ENCODE measurements at regions not wholly inside any gene's neighbourhood (a gene's known extent, or its start where the extent isn't known, plus 50 kb on each side); places are given as distances from the start of the nearest gene placed in this dataset.

DNA sequence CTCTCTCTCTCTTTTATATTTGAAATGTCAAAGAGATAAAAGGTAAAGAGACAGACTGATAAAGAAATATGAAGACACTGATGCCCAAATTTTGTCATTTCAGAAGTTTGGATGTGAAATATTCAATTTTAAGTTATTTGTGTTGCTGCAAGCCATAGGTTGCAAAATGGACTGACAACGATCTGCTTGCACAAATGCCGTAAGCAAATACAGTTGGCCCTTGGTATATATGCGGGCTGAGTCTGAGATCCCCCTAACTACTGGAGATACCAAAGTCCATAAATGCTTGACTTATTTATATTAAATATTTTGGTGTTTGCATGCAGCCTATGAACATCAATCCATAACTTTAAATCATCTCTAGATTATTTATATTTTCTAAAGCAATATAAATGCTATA, 1459.1 kb upstream of the ALCAM start:
- no peaks in the 10 kb centered on the region for H3K36me3 Mint-ChIP-seq

DNA sequence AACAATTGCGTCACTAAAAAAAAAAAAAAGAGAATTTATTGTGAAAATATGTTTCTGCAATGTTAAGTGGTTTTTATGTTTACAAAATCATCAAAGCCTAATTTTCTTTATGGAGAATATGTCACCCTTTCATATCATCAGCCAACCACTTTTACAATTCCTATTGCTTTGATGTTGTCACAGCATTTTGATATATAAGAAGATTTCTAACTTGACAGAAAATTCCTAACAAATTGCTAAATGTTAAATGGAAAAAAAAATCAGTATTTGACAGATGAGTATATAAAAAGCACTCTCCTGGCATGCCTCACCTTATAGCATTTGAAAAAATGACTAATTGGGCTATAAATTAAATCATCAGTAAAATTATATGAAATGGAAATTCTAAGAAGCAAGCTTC, 1457.3 kb upstream of the ALCAM start:
- Mint-ChIP-seq H3K27ac (no peak overlapping the region), H3K4me3 (no peak overlapping the region), H3K36me3 (no peaks in the 10 kb centered on the region), H3K9me3 (no peaks in the 10 kb centered on the region), H3K27me3 (no peaks in the 10 kb centered on the region), H3K4me1 (ENCODE audit: unreplicated experiment) (no peaks in the 10 kb centered on the region)
- no peak for DNase-seq (ENCODE audit: extremely low spot score, unreplicated experiment)
- TF ChIP-seq, protein P1, sequence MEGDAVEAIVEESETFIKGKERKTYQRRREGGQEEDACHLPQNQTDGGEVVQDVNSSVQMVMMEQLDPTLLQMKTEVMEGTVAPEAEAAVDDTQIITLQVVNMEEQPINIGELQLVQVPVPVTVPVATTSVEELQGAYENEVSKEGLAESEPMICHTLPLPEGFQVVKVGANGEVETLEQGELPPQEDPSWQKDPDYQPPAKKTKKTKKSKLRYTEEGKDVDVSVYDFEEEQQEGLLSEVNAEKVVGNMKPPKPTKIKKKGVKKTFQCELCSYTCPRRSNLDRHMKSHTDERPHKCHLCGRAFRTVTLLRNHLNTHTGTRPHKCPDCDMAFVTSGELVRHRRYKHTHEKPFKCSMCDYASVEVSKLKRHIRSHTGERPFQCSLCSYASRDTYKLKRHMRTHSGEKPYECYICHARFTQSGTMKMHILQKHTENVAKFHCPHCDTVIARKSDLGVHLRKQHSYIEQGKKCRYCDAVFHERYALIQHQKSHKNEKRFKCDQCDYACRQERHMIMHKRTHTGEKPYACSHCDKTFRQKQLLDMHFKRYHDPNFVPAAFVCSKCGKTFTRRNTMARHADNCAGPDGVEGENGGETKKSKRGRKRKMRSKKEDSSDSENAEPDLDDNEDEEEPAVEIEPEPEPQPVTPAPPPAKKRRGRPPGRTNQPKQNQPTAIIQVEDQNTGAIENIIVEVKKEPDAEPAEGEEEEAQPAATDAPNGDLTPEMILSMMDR (conservative IDR thresholded peaks at IDR 0.05): no peak

More for the DNA sequence above, 1459.1 kb upstream of the ALCAM start:
- H3K9me3 Mint-ChIP-seq: no peaks in the 10 kb centered on the region
- no peak overlapping the region for H3K4me3 Mint-ChIP-seq
- DNase-seq (ENCODE audit: extremely low spot score, unreplicated experiment): no peak
- no peak overlapping the region for H3K27ac Mint-ChIP-seq
- H3K27me3 Mint-ChIP-seq: no peaks in the 10 kb centered on the region
- no peaks in the 10 kb centered on the region for H3K4me1 Mint-ChIP-seq (ENCODE audit: unreplicated experiment)
- TF ChIP-seq, protein P1 (conservative IDR thresholded peaks at IDR 0.05): no peak

DNA sequence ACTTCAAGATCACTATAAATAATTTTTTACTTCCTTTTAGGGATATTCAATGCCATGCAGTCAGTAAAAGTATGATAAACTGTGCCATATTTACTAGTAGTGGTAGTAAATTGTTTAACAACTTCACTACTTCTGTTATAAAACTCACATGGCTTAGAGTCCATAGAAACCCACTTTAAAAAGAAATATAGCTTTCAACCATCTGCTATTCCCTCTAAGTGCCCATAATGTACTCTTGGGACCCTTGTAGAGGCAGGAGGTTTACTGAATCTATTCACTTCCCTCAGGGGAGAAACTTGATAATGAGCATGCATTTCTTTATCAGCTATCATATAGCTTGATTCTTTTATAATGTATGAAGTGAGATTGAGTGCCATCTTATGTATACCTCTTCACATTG, 1448.4 kb upstream of the ALCAM start:
- Mint-ChIP-seq H3K9me3 (no peaks in the 10 kb centered on the region), H3K36me3 (no peaks in the 10 kb centered on the region), H3K4me1 (ENCODE audit: unreplicated experiment) (no peaks in the 10 kb centered on the region), H3K27ac (no peak overlapping the region), H3K27me3 (no peaks in the 10 kb centered on the region), H3K4me3 (no peak overlapping the region)
- TF ChIP-seq, protein P1 (conservative IDR thresholded peaks at IDR 0.05): no peak
- no peak for DNase-seq (ENCODE audit: extremely low spot score, unreplicated experiment)

- Mint-ChIP-seq H3K27me3 (no peaks in the 10 kb centered on the region), H3K4me3 (no peak overlapping the region), H3K4me1 (ENCODE audit: unreplicated experiment) (no peaks in the 10 kb centered on the region), H3K9me3 (no peaks in the 10 kb centered on the region), H3K36me3 (no peaks in the 10 kb centered on the region), H3K27ac (no peak overlapping the region)
- DNase-seq (ENCODE audit: extremely low spot score, unreplicated experiment): no peak
- TF ChIP-seq, protein P1 (conservative IDR thresholded peaks at IDR 0.05): no peak
Observed at GRCh38 chr3:103919327-103919726, 1447.4 kb upstream of the ALCAM start.

- no peaks in the 10 kb centered on the region for H3K27me3 Mint-ChIP-seq
- H3K4me3 Mint-ChIP-seq: no peak overlapping the region
- TF ChIP-seq, protein P1 (conservative IDR thresholded peaks at IDR 0.05): no peak
- DNase-seq (ENCODE audit: extremely low spot score, unreplicated experiment): no peak
- no peaks in the 10 kb centered on the region for H3K9me3 Mint-ChIP-seq
- no peaks in the 10 kb centered on the region for H3K4me1 Mint-ChIP-seq (ENCODE audit: unreplicated experiment)
- H3K27ac Mint-ChIP-seq: no peak overlapping the region
- H3K36me3 Mint-ChIP-seq: no peaks in the 10 kb centered on the region
Observed at GRCh38 chr3:103923907-103924306, 1442.8 kb upstream of the ALCAM start.

GRCh38 chr3:103924544-103924943, 1442.2 kb upstream of the ALCAM start:
- TF ChIP-seq, protein P1 (conservative IDR thresholded peaks at IDR 0.05): no peak
- no peaks in the 10 kb centered on the region for H3K27me3 Mint-ChIP-seq
- H3K9me3 Mint-ChIP-seq: no peaks in the 10 kb centered on the region
- H3K36me3 Mint-ChIP-seq: no peaks in the 10 kb centered on the region
- H3K4me3 Mint-ChIP-seq: no peak overlapping the region
- no peaks in the 10 kb centered on the region for H3K4me1 Mint-ChIP-seq (ENCODE audit: unreplicated experiment)
- no peak overlapping the region for H3K27ac Mint-ChIP-seq
- no peak for DNase-seq (ENCODE audit: extremely low spot score, unreplicated experiment)

Measured in type B pancreatic cell (in vitro differentiated cells).